GM19035 (cell line): ENCODE measurements at regions not wholly inside any gene's neighbourhood (a gene's known extent, or its start where the extent isn't known, plus 50 kb on each side); places are given as distances from the start of the nearest gene placed in this dataset.

Source experiments
- ATAC-seq: cut with Tn5 transposase; IDR thresholded peaks from one replicate; pipeline ENCODE4 v1.9.1; 2021; ENCODE audit not compliant: unreplicated experiment

DNA sequence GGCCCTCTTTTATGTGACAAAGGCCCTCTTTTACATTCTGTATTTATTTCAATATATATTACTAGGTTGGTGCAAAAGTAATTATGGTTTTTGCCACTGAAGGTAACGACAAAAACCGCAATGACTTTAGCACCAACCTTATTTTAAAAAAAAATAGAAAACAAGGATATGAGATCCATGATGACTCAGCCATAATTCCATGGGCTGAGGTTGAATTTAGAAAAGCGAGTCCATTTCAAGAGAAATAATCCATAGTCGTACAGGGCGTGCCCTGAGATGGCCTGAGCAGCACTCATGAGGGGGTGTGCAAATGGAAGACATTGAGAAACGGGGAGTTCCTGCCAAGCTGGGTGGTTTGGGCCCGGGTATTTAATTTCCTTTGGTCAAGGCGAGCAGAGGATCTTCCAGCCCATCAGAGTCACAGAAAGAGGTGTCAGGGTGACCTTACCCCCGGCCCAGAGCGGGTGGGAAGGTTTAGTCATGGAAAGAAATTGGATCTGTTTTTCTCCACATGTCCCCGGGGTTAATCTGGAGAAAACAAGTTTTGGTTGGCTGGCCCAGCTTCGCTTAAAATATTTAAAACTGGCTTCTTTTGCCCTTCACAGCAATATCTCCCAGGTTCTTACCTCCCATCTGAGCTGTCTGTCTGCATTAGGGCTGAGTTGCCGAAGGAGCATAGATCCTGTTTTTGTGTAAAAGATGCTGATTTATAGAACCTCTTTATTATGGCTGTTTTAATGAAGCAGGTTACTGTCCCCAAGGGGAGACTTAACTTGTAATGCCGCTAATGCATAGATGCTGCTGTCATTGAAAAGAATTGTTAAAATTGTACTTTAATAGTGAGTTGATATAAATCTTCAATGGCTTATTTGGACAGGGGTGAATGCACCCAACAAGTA lies 255.6 kb downstream of the PREX1 start:
- no peak for ATAC-seq

- ATAC-seq, result no peak
Observed at GRCh38 chr20:48569679-48570078, 258.1 kb downstream of the PREX1 start.

GRCh38 chr20:48568520-48568919 lies 259.3 kb downstream of the PREX1 start:
- no peak for ATAC-seq

DNA sequence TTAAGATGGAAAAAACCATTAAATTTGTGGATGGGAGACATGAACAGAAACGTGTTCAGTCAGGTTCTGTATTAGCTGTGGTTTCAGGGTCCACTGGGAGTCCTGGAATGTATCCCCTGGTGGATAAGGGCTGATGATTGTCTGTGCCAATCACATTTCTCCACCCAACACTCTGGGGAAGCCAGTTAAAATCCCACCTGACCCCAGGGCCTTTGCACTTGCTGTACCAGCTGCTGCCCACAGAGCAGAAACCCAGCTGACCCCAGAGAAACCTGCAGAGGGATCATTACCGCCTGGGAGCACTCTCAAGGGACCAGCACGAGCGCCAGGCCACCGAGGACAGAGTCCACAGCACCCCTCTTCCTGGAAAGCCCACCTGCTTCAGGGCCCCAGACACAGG lies 260.7 kb downstream of the PREX1 start:
- no peak for ATAC-seq

DNA sequence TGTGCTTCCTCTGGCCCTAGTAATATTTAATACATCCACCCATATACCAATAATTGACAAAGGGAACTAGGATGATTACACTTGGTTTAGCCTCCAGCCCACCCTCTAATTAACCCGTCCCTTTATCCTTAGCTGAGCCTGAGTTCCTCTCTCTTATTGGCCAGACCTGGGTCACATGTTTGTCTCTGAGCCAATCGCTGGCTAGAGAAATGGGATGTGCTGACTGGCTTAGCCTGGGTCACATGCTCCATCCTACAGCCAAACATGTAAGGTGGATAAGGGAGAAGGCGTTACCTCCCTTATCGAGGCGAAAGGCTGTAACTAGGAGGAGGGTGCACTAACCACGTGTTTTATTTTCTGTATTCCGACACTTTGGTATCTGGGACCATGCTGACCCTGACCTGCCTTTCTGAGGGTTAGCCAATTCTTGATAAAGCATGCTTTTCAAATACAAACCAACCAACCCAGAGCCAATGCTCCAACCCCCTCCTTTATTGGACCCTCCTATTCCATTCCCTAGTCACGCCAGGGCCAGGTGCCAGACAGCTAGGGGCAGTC lies 262.7 kb downstream of the PREX1 start:
- ATAC-seq, result no peak

GRCh38 chr20:48563191-48563870 lies 264.5 kb downstream of the PREX1 start:
- no peak for ATAC-seq

GRCh38 chr20:48562586-48563116 lies 265.1 kb downstream of the PREX1 start:
- ATAC-seq, result no peak

- no peak for ATAC-seq
Observed at GRCh38 chr20:48558906-48559305, 268.9 kb downstream of the PREX1 start.

DNA sequence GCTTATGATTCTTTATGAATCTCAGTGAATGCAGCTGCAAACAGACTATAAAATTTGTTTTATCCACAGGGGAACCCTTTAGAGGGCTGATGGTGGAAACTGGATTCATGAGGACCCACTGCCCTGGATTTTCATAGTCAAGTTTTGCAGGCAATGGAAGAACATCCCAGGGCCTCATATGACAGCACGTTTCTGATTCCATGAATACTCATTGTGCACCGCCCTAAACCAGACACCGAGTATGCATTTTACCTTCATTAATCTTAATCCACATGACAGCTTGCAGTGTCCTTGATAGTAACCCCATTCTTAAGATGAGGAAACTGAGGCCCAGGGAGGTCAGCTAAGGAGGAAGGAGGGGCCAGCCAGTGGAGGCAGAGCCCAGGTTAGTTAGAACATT lies 270.4 kb downstream of the PREX1 start:
- no peak for ATAC-seq

- no peak for ATAC-seq
Observed at GRCh38 chr20:48556956-48557355, 270.8 kb downstream of the PREX1 start.

- ATAC-seq, result no peak
Observed at GRCh38 chr20:48552550-48552949, 275.2 kb downstream of the PREX1 start.

DNA sequence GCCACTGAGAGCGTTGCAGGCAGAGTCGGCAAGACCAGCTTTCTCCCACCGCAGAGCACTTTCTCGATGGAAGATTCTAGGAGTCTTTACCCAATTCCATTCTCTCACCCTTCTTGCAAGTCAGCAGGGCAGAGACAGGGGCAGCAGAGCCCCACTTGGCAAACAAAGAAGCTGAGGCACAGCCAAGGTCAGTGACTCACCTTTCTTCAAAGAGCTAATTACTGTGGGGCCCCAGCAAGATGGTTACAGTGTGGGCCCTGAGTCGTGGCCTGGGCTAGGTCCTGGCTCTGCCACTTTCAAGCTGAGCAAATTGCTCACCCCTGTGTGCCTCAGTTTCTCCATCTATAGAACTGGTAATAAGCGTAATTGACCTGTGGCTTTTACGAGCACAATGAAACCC lies 277.0 kb downstream of the PREX1 start:
- no peak for ATAC-seq

DNA sequence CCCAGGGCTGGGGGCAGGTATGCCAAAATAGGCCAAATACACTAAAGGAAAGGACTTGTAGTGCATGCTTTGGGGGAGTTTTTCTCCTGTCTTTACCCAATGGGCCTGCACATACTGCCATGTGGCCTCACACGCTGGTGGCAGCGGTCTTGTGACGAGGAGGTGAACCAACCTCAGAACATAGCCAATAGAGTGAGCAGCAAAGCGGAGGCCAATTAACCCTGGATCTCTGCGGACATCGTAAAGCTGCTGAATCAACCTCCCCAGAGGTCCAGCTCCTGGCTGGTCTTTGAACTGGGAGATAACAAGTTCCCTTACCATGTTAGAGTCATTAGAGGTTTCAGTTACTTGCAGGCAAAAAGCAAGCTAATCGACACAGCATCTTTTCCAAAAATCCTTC lies 280.1 kb downstream of the PREX1 start:
- no peak for ATAC-seq

DNA sequence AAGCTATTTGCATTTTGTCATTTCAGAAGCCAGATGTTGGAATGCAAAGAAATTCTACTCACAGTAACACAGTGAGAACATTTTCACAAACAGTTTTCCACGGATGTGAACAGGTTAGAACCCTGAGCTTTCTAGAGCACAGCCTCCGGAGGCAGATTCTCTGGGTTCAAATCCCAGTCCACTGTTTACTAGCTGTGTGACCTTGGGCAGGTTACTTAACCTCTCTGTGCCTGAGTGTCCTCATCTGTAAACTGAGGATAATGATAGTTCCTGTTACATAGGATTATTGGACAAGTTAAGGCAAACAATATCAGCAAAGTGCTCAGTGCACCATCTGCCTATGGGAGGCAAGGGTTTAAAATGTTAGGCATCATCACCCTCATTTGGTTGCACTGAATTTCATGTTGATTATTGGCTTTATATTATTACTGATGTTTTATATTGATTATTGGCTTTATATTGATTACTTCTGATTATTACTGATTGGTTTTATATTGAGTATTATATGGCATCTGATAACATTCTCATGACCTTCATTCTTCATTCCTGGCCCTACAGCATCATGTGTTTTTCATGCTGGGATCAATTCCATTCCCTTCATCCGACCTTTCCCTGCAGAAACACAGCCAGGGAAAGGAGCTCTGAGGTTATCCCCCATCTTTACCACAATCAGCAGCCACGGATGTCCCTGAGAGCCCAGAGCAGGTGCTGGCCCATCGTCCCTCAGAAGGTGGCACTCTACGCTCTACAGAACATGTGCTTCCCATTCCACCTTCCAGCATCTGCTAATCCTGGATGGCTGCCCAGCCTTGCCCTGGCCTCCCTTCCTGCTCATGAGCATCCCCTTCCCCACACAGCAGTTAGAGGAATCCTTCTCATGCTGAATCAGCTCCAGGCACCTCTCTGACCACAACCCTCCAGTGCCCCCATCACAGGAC lies 283.1 kb downstream of the PREX1 start:
- no peak for ATAC-seq

GRCh38 chr20:48541581-48542071 lies 286.2 kb downstream of the PREX1 start:
- no peak for ATAC-seq

- no peak for ATAC-seq
Observed at GRCh38 chr20:48538856-48539255, 288.9 kb downstream of the PREX1 start.

- ATAC-seq, result no peak
Observed at GRCh38 chr20:48538058-48538825, 289.6 kb downstream of the PREX1 start.

- no peak for ATAC-seq
Observed at GRCh38 chr20:48536206-48536605, 291.6 kb downstream of the PREX1 start.

DNA sequence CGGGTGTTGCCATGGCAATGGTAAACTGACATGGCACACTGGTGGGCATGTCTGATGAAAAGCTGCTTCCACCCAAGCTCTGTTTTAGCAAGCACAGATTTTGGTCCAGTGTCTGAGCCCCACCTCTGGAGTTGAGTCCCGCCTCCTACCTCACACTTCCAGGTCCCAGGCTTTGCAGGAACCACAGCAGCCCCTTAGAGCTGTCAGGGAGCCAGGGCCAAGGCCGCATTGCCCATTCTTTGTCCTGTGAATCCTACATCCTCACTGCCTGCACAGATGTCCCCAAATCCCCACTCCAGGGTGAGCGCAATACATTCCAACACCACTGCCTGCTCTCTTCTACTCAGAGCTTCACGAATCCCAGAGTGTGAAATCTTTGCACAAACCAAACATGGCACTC lies 292.2 kb downstream of the PREX1 start:
- no peak for ATAC-seq

GRCh38 chr20:48532028-48532427 lies 295.8 kb downstream of the PREX1 start:
- ATAC-seq, result no peak
